ENCODE measurements at regions not wholly inside any gene's neighbourhood (a gene's known extent, or its start where the extent isn't known, plus 50 kb on each side); places are given as distances from the start of the nearest gene placed in this dataset.
"Not testable (repeated sequence)": the region's sequence is repeated elsewhere in the genome, so short reads cannot be mapped to it uniquely, and the experiment has no call there.

- H3K27me3 ChIP-seq = no peaks in the 10 kb centered on the region
- no peaks in the 10 kb centered on the region for H3K4me1 ChIP-seq
- 96 to 100% methylated on average over 1 of the region's 1 CpG for WGBS, 2 donors
- TF ChIP-seq CTCF (IDR thresholded peaks at IDR 0.05) = no peak
- no peaks in the 10 kb centered on the region for H3K9me3 ChIP-seq
- ATAC-seq = no peak
- H3K27ac ChIP-seq = no peak overlapping the region
- intact Hi-C loops (cut with DNase I) = no loop called here
- no peaks in the 10 kb centered on the region for H3K36me3 ChIP-seq
- no peak for FAIRE-seq
- no peak for DNase-seq
- H3K4me3 ChIP-seq = no peak overlapping the region
Observed at GRCh38 chrX:77275392-77275791, 171.8 kb upstream of the FGF16 start.

GRCh38 chrX:77276742-77277141 lies 170.4 kb upstream of the FGF16 start:
- 0 to 13% methylated on average over 1 of the region's 1 CpG for WGBS, 2 donors
- ATAC-seq (no peak), DNase-seq (no peak), FAIRE-seq (no peak)
- no peaks in the 10 kb centered on the region for H3K4me1 ChIP-seq
- H3K4me3 ChIP-seq = no peak overlapping the region
- no peaks in the 10 kb centered on the region for H3K9me3 ChIP-seq
- no peak overlapping the region for H3K27ac ChIP-seq
- no peaks in the 10 kb centered on the region for H3K36me3 ChIP-seq
- intact Hi-C loops (cut with DNase I) = no loop called here
- no peaks in the 10 kb centered on the region for H3K27me3 ChIP-seq
- TF ChIP-seq CTCF (IDR thresholded peaks at IDR 0.05) = no peak

GRCh38 chrX:77277911-77278310 lies 169.3 kb upstream of the FGF16 start:
- no peak overlapping the region for H3K4me3 ChIP-seq
- ATAC-seq = no peak
- no peak for FAIRE-seq
- no peak for TF ChIP-seq CTCF (IDR thresholded peaks at IDR 0.05)
- intact Hi-C loops (cut with DNase I) = no loop called here
- no peaks in the 10 kb centered on the region for H3K36me3 ChIP-seq
- H3K4me1 ChIP-seq = no peaks in the 10 kb centered on the region
- H3K9me3 ChIP-seq = no peaks in the 10 kb centered on the region
- 52 to 57% methylated on average over 2 of the region's 2 CpGs for WGBS, 2 donors
- no peak overlapping the region for H3K27ac ChIP-seq
- no peaks in the 10 kb centered on the region for H3K27me3 ChIP-seq
- no peak for DNase-seq

- H3K36me3 ChIP-seq; H3K4me3 ChIP-seq; H3K4me1 ChIP-seq; H3K9me3 ChIP-seq; FAIRE-seq; intact Hi-C loops (cut with DNase I); ATAC-seq; DNase-seq; H3K27me3 ChIP-seq; H3K27ac ChIP-seq: not testable (repeated sequence)
- 83 to 88% methylated on average over 9 to 15 of the region's 19 CpGs for WGBS, 2 donors
Observed at GRCh38 chrX:77279373-77279772, 167.8 kb upstream of the FGF16 start.

GRCh38 chrX:77293331-77293995 lies 153.7 kb upstream of the FGF16 start:
- FAIRE-seq = no peak
- no peak overlapping the region for H3K27ac ChIP-seq
- no peaks in the 10 kb centered on the region for H3K4me1 ChIP-seq
- H3K36me3 ChIP-seq = no peaks in the 10 kb centered on the region
- no peaks in the 10 kb centered on the region for H3K9me3 ChIP-seq
- no peak overlapping the region for H3K4me3 ChIP-seq
- intact Hi-C loops (cut with DNase I) = no loop called here
- DNase-seq = no peak
- no peak for ATAC-seq
- 32 to 37% methylated on average over 4 of the region's 4 CpGs for WGBS, 2 donors
- no peaks in the 10 kb centered on the region for H3K27me3 ChIP-seq
- TF ChIP-seq CTCF (IDR thresholded peaks at IDR 0.05) = no peak

Measured in pancreas (tissue), 10 donors.